GM12872 (cell line): ENCODE measurements at regions not wholly inside any gene's neighbourhood (a gene's known extent, or its start where the extent isn't known, plus 50 kb on each side); places are given as distances from the start of the nearest gene placed in this dataset.

Source experiments
- CTCF ChIP-seq: IDR thresholded peaks from 3 replicates; pipeline ENCODE4 v1.5.1; 2011; ENCODE audit warnings: low read depth, mild to moderate bottlenecking, low read length, moderate library complexity; ENCODE audit not compliant: insufficient read depth

GRCh38 chrX:100512471-100512870, 72.3 kb upstream of the TNMD start:
- peak; percentile 51; the same call in 2 of the 3 replicates for TF ChIP-seq CTCF

DNA sequence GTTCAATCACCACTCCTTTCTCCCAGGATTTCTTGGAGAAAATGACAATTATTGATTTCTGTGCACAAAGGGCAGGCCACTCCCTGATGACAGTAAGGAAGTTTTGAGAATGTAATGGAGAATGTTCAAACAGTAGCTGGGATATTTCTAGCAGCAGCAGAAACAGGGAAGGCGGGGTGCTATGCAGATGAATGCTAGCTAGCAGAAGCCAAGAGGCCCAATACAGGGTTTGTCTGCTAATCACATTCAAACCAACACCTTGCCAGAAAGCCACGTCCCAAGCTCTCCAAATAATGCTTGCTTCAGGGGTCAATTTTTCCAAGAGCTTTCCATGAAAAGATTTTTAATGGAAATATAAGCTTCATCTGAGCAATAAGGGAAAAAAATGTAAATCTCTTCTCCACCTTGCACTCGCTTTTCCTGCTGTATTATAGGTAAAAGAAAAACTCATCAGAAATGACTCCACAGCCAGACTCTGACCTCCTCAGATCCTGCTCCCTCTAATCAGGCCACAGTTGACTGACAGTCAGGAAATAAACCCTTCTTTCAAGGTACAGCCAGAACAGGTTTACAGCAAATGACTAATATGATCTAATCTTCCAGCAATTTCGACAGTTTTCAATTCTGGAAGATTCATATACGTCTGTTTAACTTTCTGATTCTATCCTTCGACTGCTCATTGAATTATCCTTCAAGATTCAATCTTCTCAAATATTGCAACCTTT, 84.7 kb upstream of the PCDH19 start:
- TF ChIP-seq CTCF: no peak

- no peak for TF ChIP-seq CTCF
These were observed 81.1 kb upstream of the PCDH19 start for GRCh38 chrX:100491174-100491573.

DNA sequence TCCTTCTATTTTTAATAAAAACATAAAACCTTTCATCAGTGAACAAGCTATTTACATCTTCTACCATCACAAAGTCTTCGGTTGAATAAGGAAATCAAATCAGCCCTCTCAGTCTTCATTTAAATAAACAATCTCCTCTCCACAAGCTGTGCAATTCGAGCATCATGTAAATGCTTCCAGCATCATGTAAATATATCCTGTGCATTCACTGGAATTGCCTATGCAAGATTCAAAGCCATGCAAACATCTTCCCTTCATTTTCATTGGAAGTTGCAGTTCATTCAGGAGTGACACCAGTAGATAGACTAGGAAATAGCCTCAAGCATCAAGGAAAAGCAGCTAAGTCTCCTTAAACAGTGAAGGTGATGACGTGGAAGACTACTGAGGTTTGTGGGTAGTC, 77.7 kb upstream of the PCDH19 start:
- no peak for TF ChIP-seq CTCF

DNA sequence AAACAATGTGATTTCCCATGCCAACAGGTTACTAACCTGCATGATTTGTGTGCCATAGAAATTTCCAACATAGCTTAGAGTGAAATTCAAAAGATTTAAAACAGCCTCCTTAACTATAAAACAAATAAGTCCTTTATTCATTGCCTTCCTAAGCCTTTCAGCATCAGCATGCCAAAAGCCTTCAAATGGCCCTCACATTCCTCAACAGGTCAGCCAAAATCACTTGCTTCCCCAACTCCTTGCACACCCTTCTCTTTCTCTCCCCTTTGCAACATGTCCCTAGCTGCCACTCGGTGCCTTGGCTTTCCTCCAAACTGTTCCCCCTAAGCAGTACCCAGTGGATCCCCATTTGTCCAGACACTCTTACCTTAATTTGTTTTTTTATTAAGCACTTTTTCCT, 74.9 kb upstream of the PCDH19 start:
- no peak for TF ChIP-seq CTCF

DNA sequence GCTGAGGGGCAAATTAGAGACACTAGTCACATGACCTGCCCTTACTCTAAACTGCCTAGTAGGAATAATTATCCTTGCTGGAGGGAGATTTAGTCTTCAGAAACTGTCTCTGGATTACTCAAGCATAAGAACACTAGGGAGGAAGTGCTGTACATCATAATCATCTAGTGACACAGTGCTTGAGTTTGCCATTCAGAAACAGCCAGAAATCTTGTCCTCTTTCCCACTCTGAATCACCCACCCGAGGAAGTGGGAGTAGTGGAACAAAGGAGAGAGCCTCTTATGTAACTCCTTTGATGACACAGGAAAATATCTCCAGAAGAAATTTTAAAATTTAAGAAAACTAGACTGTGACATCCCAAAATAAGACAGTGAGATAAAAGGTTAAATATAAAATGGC, 69.3 kb upstream of the PCDH19 start:
- TF ChIP-seq CTCF: no peak

DNA sequence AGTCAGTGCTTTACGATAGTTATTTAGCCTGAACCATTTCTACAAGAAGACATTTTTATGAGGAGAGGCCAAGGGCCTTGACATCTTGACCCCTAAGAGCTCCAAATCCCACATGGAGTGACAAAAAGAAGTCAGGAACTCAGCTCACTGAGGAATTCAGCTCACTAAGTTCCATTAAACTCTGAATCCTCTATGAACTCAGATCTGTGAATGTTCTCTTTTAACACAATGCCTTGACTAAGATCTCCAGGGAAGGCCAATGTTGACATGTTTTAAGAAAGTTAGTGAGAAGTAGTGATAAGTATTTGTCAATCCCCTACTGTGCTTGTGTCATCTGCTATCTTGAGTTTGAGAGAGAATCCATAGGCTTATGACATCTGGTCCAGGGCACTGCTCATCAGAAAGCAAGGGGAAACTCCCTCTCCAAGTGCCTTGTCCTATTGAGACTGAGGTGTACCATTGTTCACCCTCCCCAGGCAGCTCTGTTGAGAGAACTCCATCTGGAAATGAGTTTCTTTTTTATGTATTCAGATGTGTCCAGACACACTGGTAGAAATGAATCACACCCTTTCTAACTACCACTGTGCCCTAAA, 68.7 kb upstream of the PCDH19 start:
- no peak for TF ChIP-seq CTCF
